ENCODE measurements at regions not wholly inside any gene's neighbourhood (a gene's known extent, or its start where the extent isn't known, plus 50 kb on each side); places are given as distances from the start of the nearest gene placed in this dataset.
"Not testable (repeated sequence)": the region's sequence is repeated elsewhere in the genome, so short reads cannot be mapped to it uniquely, and the experiment has no call there.

DNA sequence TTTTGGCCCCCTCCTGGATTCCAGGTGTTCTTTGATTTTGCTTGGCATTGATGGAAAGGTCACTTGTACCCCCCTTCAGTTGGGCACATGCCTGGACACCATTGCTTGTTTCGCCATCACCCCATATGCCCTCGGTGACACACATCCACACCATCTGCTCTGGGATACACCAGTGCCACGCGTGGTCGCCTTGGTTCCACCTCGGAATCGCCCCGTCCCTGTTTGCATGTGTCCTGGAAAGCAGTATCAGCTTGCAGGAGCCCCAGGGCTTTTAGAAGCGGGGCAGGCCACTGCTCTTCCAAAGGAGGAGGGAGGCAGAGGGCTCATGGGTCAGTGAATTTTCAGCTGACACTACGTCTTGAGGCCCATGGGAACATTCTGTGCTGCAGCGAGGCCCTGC lies 607.9 kb downstream of the KCNJ18 start:
- Histone ChIP-seq H3K9me3 (ENCODE audit: control insufficient read depth, insufficient read depth, low read length) (no peaks in the 10 kb centered on the region; the same call in 1 of the 2 replicates), H3K36me3 (ENCODE audit: insufficient read depth, low read length) (no peaks in the 10 kb centered on the region), H3K4me1 (ENCODE audit: insufficient read depth, low read length) (no peaks in the 10 kb centered on the region), H3K9ac (ENCODE audit: low read depth, low read length) (no peak overlapping the region)

DNA sequence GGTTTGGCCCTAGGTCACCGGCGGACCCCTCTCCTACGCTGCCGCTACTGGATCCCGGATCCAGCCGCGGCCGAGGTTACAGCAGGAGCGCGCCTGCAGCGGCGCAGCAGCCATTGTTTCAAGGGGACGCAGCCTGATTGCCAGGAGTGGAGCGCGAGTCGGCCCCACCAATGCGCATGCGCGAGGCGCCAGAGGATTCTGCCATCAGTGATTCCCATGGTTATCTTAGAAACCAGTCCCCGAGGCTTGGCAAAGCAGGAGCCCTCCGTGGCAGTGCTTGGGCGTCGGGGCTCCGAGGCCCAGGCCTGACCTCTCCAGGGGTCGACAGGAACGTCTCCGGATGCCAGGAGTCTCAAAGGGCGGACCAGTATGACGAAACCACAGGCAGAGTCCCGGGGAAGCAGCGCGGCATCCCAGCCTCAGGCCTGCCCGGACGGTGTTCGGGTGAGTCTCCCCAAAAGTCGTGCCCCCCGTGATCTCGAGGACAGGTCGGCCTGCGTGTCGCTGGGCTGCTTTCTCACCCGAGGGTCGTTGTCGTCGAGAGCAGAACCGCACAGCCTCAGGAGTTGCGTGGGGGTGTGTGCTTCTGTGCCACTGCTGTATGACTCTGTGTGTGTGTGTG lies 608.5 kb downstream of the KCNJ18 start:
- no peaks in the 10 kb centered on the region; the same call in 1 of the 2 replicates for H3K9me3 ChIP-seq (ENCODE audit: control insufficient read depth, insufficient read depth, low read length)

DNA sequence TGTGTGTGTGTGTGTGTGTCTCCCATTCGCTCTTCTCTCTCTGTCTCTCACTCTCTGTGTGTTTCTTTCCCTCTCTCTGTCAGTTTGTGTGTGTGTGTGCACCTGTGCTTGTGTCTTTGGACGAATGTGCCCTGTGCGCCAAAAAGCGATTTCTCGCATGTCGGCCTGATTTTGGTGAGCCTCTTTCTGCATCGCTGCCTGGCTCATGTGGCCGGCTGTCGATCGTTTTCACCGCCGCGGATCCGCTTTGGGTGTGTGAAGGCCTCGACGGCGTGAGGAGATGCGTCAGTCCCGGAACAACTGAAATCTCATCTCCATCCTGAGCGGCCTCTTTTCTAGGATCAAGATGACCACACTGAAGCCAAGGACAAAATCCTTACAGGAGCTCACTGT lies 609.0 kb downstream of the KCNJ18 start:
- no peaks in the 10 kb centered on the region; the same call in 1 of the 2 replicates for H3K9me3 ChIP-seq (ENCODE audit: control insufficient read depth, insufficient read depth, low read length)
- H3K36me3 ChIP-seq (ENCODE audit: insufficient read depth, low read length): no peaks in the 10 kb centered on the region
- no peak overlapping the region for H3K9ac ChIP-seq (ENCODE audit: low read depth, low read length)
- H3K4me1 ChIP-seq (ENCODE audit: insufficient read depth, low read length): no peaks in the 10 kb centered on the region

More for the DNA sequence above, 608.5 kb downstream of the KCNJ18 start:
- Histone ChIP-seq H3K4me1 (ENCODE audit: insufficient read depth, low read length) (no peaks in the 10 kb centered on the region), H3K36me3 (ENCODE audit: insufficient read depth, low read length) (no peaks in the 10 kb centered on the region), H3K9ac (ENCODE audit: low read depth, low read length) (no peak overlapping the region)

DNA sequence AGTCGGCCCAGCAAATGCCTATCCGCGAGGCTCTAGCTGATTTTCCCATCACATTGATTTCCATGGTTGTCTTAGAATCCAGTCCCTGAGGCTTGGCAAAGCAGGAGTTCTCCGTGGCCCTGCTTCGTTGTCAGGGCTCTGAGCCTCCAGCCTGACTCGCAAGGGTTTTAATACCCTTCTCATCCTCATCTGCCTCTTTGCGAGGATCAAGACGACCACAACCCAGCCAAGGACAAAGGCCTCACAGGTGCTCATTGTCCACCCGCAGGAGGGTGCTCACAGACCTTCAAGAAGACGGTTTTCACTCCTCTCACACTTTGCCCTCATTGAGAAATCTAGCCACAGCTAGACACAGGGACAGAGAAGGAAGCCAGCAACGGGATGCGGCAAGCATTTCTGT lies 610.8 kb downstream of the KCNJ18 start:
- no peak overlapping the region for H3K9ac ChIP-seq (ENCODE audit: low read depth, low read length)
- no peaks in the 10 kb centered on the region for H3K36me3 ChIP-seq (ENCODE audit: insufficient read depth, low read length)
- no peaks in the 10 kb centered on the region for H3K9me3 ChIP-seq (ENCODE audit: control insufficient read depth, insufficient read depth, low read length)
- H3K4me1 ChIP-seq (ENCODE audit: insufficient read depth, low read length): no peaks in the 10 kb centered on the region

DNA sequence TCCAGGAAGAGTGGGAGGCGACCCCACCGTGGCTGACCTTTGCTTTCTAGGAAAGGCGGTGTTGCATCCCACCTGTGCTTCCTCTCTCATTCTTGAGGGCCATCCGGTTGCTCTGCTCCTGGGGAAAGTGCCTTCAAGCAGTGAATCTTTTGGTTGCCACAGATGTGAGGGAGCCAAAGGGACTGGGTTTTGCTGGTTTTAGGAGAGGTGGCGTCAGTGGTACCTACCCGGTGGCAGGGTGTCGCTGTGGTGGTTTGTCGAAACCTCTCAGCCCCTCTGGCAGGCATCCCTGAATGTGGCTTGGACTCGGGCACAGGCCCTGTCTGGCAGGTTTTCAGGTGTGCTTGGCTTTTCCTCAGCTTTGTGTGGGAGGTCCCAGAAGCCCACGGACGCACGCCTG lies 611.5 kb downstream of the KCNJ18 start:
- Histone ChIP-seq H3K9ac (ENCODE audit: low read depth, low read length) (no peak overlapping the region), H3K36me3 (ENCODE audit: insufficient read depth, low read length) (no peaks in the 10 kb centered on the region), H3K4me1 (ENCODE audit: insufficient read depth, low read length) (no peaks in the 10 kb centered on the region), H3K9me3 (ENCODE audit: control insufficient read depth, insufficient read depth, low read length) (no peaks in the 10 kb centered on the region)

DNA sequence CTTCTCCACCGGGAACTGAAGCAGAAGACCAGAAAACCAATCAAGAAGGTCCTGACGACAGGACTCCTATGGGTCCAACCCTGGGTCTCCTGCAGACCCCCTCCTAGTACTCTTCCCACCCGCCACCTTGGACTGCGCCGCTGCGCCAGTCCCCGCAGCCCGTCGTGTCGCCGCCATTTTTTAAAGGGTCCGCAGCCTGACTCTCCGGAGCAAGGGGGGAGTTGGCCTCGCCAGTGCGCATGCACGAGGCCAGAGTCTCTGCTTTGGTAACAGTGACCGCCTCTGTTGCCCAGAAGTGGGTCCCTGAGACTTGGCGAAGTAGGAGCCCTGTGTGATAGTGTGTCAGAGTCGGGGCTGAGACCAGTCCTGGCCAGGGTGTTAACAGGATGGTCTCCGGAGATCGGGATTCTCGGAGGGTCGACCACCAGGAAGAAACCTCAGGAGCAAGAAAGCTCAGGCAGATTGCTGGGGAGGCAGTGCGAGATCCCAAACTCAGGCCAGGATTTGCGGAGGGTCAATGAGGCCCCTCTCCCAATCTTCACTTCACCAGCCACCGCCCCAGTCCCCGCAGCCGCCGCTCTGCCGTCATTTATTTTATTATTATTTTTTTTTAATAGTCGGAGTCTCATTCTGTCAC lies 612.5 kb downstream of the KCNJ18 start:
- Histone ChIP-seq H3K9me3 (ENCODE audit: control insufficient read depth, insufficient read depth, low read length) (no peaks in the 10 kb centered on the region), H3K4me1 (ENCODE audit: insufficient read depth, low read length) (no peaks in the 10 kb centered on the region), H3K36me3 (ENCODE audit: insufficient read depth, low read length) (no peaks in the 10 kb centered on the region), H3K9ac (ENCODE audit: low read depth, low read length) (no peak overlapping the region)

DNA sequence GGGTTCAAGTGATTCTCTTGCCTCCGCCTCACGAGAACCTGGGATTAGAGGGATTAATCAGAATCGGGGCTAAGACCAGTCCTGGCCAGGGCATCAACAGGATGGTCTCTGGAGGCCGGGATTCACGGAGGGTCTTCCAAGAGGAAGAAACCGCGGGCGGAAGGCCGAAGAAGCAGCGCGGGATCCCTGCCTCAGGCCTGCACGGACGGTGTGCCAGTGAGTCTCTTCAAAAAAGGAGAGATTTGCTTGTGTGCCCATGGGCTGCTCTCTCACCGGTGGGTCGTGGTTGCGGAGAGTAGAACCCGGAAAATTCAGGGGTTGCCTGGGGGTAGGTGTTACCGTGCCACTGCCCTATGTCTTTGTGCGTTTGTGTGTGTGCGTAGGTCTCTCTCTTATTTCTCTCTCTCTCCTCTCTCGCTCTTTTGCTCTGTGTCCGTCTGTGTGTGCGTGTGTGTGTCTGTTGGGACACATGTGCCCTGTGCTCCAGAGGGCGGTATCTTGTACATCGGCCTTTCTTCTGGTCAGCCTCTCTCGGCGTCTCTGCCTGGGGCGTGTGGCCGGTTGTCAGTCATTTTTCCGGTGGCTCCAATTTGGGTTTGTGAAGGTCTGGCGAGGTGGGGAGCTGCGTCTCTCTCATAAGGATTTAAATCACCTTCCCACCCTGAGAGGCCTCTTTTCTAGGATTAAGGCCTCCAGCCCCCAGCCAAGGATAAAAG lies 613.2 kb downstream of the KCNJ18 start:
- no peaks in the 10 kb centered on the region for H3K36me3 ChIP-seq (ENCODE audit: insufficient read depth, low read length)
- H3K9me3 ChIP-seq (ENCODE audit: control insufficient read depth, insufficient read depth, low read length): no peaks in the 10 kb centered on the region
- H3K9ac ChIP-seq (ENCODE audit: low read depth, low read length): no peak overlapping the region
- no peaks in the 10 kb centered on the region for H3K4me1 ChIP-seq (ENCODE audit: insufficient read depth, low read length)

DNA sequence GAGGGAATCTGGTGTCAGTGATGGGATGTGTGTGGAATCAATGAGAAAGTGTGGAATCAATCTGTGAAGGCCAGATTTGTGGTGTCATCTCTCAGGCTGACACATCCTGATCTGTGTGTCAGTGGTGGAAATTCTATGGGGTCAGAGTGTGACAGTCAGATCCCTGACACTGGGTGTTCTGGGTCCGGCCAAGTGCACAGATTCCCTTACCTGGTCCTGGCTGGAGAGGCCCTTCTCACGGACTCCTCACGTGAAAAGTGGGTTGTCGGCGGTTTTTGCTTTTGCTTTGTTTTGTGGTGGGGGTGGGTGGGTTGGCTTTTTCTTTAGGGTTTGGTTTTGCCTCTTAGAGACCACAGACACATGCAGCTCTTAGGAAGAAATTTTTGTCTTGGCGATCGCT lies 618.0 kb downstream of the KCNJ18 start:
- not testable (repeated sequence) for H3K4me1 ChIP-seq (ENCODE audit: insufficient read depth, low read length); H3K9me3 ChIP-seq (ENCODE audit: control insufficient read depth, insufficient read depth, low read length)

DNA sequence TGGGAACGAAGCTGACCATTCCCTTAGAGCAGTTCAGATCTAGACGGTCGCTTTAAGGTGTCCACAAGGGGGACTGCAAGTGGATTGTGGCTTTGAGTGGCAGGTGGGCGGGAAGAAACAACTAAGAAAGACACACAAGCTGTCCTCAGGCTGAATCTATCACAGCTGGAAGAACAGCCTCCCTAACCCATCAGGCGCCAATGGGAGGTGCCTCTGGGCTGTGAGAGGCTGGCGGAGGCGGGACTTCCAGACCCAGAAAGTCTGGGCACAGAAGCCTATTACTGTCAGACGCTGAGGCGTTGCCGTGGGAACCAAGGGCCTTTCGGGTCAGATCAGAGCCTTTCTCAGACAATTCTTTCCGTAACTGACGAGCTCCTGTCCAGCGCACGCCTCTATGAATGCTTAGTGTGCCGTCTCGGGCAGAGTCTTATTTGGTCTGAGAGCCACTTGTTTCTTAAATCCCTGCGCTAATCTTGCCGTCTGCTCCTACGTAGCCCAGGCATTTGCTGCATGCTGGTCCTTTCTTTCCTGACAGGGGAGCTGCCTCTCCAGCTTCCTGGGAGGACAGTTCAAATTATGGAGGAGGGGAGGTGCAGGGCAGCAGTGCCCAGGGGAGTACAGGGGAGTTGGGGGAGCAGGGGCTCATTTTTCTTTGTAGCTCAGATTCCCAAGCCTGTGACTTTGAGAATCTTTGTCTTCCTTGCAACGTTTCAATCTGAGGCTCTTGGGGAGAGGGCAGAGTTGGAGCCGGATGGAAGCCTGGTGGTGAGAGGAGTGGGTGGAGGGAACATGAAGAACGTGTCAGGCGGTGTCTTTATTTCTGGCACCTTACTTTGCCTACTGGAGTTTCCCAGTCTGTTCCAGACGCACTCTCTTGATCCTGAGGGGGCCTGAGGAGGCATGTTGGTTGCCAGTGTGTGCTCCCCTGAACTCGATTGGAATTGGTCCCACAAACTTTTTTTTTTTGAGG lies 618.7 kb downstream of the KCNJ18 start:
- Histone ChIP-seq H3K4me1 (ENCODE audit: insufficient read depth, low read length) (no peaks in the 10 kb centered on the region), H3K9me3 (ENCODE audit: control insufficient read depth, insufficient read depth, low read length) (no peaks in the 10 kb centered on the region), H3K9ac (ENCODE audit: low read depth, low read length) (peak overlapping the region; percentile 81; the same call in 1 of the 2 replicates), H3K36me3 (ENCODE audit: insufficient read depth, low read length) (no peaks in the 10 kb centered on the region)

More for the DNA sequence above, 618.0 kb downstream of the KCNJ18 start:
- H3K36me3 ChIP-seq (ENCODE audit: insufficient read depth, low read length): not testable (repeated sequence)
- peak overlapping the region; percentile 10; the same call in 1 of the 2 replicates for H3K9ac ChIP-seq (ENCODE audit: low read depth, low read length)

DNA sequence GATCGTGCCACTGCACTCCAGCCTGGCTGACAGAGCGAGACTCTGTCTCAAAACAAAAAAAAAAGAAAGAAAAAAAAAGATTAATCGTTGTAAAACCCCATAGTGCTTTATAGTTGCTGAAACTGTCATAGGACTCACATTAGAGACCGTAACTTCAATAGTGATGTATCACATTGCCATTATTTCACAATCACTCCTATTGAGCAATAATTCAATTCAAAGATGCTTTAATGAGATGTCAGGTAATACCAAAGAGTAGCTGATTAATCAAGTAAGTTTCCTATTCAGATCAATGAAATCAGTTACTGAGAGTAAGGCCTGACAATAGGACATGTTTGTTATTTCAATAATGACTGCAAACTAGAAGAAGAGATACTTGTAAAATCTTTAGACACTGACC lies 628.7 kb downstream of the KCNJ18 start:
- H3K4me1 ChIP-seq (ENCODE audit: insufficient read depth, low read length); H3K9me3 ChIP-seq (ENCODE audit: control insufficient read depth, insufficient read depth, low read length); H3K36me3 ChIP-seq (ENCODE audit: insufficient read depth, low read length); H3K9ac ChIP-seq (ENCODE audit: low read depth, low read length): not testable (repeated sequence)

DNA sequence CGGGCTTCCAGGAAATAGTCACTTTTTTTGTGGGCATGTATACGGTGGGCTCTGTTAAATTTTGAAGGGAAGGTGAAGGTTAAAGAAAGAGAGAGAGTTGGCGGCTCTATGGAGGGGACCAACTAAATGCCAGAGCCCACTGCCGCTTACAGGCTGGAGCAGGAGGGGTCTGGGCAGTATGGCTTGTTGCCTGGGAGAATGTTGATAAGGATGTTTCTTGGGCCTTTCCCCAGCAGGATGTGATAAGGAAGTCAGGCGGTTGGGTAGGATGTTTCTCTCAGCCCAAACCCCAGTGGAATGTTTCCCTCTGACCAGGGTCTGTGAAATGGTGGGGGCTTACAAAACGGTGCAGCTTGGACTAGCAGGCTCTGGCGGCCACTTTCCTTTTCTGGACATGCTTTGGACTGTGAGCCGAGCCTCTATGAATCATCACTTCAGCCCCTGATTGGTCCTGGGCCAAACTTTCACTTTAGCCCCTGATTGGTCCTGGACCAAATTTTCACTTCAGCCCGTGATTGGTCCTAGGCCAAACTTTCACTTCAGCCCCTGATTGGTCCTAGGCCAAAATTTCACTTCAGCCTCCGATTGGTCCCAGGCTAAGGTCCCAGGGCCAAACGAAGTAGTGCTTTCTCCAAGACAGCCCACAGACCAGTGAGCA lies 630.7 kb downstream of the KCNJ18 start:
- H3K4me1 ChIP-seq (ENCODE audit: insufficient read depth, low read length); H3K9me3 ChIP-seq (ENCODE audit: control insufficient read depth, insufficient read depth, low read length); H3K9ac ChIP-seq (ENCODE audit: low read depth, low read length); H3K36me3 ChIP-seq (ENCODE audit: insufficient read depth, low read length): not testable (repeated sequence)

DNA sequence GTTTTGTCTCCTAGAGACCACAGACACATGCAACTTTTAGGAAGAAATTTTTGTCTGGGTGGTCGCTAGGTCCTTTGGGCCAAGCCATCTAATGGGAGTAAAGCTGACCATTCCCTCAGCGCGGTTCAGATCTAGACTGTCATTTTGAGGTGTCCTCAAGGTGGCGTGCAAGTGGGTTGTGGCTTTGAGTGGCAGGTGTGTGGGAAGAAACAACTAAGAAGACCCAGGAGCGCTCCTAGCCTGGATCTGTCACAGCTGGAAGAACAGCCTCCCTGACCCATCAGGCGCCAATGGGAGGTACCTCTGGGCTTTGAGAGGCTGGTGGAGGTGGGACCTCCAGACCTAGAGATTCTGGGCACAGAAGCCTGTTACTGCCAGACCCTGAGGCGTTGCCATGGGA lies 645.1 kb downstream of the KCNJ18 start:
- Histone ChIP-seq H3K9me3 (ENCODE audit: control insufficient read depth, insufficient read depth, low read length) (no peaks in the 10 kb centered on the region), H3K36me3 (ENCODE audit: insufficient read depth, low read length) (no peaks in the 10 kb centered on the region), H3K9ac (ENCODE audit: low read depth, low read length) (no peak overlapping the region), H3K4me1 (ENCODE audit: insufficient read depth, low read length) (no peaks in the 10 kb centered on the region)

DNA sequence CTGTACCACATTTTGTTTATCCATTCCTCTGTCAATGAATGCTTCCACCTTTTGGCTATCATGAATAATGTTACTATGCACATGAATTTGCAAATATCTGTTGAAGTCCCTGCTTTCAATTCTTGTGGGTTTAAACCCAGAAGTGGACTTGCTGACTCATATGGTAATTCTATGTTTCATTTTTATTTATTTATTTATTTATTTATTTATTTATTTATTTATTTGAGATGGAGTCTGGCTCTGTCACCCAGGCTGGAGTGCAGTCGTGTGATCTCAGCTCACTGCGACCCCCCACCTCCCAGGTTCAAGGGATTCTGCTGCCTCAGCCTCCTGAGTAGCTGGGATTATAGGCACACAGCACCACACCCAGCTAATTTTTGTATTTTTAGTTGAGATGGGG lies 664.3 kb downstream of the KCNJ18 start:
- not testable (repeated sequence) for H3K36me3 ChIP-seq (ENCODE audit: insufficient read depth, low read length)

DNA sequence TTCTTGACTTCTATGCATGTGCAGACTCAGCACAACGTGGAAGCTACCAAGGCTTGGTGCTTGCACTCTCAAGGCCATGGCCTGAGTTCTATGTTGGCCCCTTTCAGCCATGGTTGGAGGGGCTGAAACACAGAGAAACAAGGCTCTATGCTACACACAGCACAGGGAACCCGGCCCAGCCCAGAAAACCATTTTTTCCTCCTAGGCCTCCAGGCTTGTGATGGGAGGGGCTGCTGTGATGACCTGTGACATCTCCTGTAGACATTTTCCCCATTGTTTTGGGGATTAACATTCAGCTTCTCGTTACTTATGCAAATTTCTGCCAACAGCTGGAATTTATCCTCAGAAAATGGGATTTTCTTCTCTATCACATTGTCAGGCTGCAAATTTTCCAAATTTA lies 678.7 kb downstream of the KCNJ18 start:
- H3K4me1 ChIP-seq (ENCODE audit: insufficient read depth, low read length); H3K9ac ChIP-seq (ENCODE audit: low read depth, low read length); H3K9me3 ChIP-seq (ENCODE audit: control insufficient read depth, insufficient read depth, low read length); H3K36me3 ChIP-seq (ENCODE audit: insufficient read depth, low read length): not testable (repeated sequence)

More for the DNA sequence above, 664.3 kb downstream of the KCNJ18 start:
- H3K9ac ChIP-seq (ENCODE audit: low read depth, low read length); H3K9me3 ChIP-seq (ENCODE audit: control insufficient read depth, insufficient read depth, low read length); H3K4me1 ChIP-seq (ENCODE audit: insufficient read depth, low read length): not testable (repeated sequence)
